Neural cell (in vitro differentiated cells): ENCODE measurements at regions not wholly inside any gene's neighbourhood (a gene's known extent, or its start where the extent isn't known, plus 50 kb on each side); places are given as distances from the start of the nearest gene placed in this dataset.
"Not testable (repeated sequence)": the region's sequence is repeated elsewhere in the genome, so short reads cannot be mapped to it uniquely, and the experiment has no call there.

Experiments
- EP300 ChIP-seq: fragments of 450-650 bp; conservative IDR thresholded peaks from 2 replicates; pipeline ENCODE4 v1.6.1; 2014; ENCODE audit warnings: antibody characterized with exemption, mild to moderate bottlenecking, moderate library complexity; ENCODE audit not compliant: poor library complexity, severe bottlenecking
- EZH2 ChIP-seq: fragments of 200-600, 300-800 bp; shearing (Covaris generic), sonication (generic); IDR thresholded peaks from 2 replicates; pipeline ENCODE4 v1.6.1; 2014; ENCODE audit warnings: antibody characterized with exemption, low read length, borderline replicate concordance, mild to moderate bottlenecking; ENCODE audit not compliant: insufficient read depth, poor library complexity, severe bottlenecking
- MXI1 ChIP-seq: fragments of 450-650 bp; conservative IDR thresholded peaks from 2 replicates; pipeline ENCODE4 v1.6.1; 2014; ENCODE audit warnings: antibody characterized with exemption, mild to moderate bottlenecking; ENCODE audit not compliant: poor library complexity, severe bottlenecking
- POLR2AphosphoS5 ChIP-seq: IDR thresholded peaks from 2 replicates; pipeline ENCODE4 v1.6.1; 2012
- TAF1 ChIP-seq: IDR thresholded peaks from 2 replicates; pipeline ENCODE4 v1.6.1; 2012; ENCODE audit warnings: low read depth
- TF ChIP-seq, protein P1 (sequence below): fragments of 450-650 bp; IDR thresholded peaks from 2 replicates; pipeline ENCODE4 v1.5.1; 2014; ENCODE audit warnings: antibody characterized with exemption, mild to moderate bottlenecking, moderate library complexity; ENCODE audit not compliant: poor library complexity, severe bottlenecking

DNA sequence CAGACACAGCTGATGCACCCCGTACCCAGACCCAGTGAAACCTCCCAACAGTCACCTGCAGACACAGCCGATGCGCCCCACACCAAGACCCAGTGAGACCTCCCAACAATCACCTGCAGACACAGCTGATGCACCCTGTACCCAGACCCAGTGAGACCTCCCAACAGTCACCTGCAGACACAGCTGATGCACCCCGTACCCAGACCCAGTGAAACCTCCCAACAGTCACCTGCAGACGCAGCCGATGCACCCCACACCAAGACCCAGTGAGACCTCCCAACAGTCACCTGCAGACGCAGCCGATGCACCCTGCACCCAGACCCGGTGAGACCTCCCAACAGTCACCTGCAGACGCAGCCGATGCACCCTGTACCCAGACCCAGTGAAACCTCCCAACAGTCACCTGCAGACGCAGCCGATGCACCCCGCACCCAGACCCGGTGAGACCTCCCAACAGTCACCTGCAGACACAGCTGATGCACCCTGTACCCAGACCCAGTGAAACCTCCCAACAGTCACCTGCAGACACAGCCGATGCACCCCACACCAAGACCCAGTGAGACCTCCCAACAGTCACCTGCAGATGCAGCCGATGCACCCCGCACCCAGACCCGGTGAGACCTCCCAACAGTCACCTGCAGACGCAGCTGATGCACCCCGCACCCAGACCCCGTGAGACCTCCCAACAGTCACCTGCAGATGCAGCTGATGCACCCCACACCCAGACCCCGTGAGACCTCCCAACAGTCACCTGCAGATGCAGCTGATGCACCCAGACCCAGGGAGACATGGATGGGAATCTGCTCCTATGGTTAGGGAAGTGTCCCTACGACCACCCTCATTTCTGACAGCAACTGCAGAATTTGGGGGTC lies 178.3 kb upstream of the C1orf174 start:
- TF ChIP-seq, protein P1, sequence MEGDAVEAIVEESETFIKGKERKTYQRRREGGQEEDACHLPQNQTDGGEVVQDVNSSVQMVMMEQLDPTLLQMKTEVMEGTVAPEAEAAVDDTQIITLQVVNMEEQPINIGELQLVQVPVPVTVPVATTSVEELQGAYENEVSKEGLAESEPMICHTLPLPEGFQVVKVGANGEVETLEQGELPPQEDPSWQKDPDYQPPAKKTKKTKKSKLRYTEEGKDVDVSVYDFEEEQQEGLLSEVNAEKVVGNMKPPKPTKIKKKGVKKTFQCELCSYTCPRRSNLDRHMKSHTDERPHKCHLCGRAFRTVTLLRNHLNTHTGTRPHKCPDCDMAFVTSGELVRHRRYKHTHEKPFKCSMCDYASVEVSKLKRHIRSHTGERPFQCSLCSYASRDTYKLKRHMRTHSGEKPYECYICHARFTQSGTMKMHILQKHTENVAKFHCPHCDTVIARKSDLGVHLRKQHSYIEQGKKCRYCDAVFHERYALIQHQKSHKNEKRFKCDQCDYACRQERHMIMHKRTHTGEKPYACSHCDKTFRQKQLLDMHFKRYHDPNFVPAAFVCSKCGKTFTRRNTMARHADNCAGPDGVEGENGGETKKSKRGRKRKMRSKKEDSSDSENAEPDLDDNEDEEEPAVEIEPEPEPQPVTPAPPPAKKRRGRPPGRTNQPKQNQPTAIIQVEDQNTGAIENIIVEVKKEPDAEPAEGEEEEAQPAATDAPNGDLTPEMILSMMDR, result not testable (repeated sequence)
- not testable (repeated sequence) for TF ChIP-seq POLR2AphosphoS5, EZH2, MXI1, EP300, TAF1
